HepG2 (cell line): ENCODE measurements at regions not wholly inside any gene's neighbourhood (a gene's known extent, or its start where the extent isn't known, plus 50 kb on each side); places are given as distances from the start of the nearest gene placed in this dataset.

Source experiments
- ATF7 ChIP-seq, 2 experiments: fragments of 450-650 bp in 1 of 2; sonication (generic) in 1 of 2; formaldehyde crosslinking in 1 of 2; IDR thresholded peaks; 2 replicates each; pipeline versions ENCODE4 v1.4.0 to v1.6.1; 2016 to 2020; ENCODE audit warnings: antibody characterized with exemption in 1 of 2, mild to moderate bottlenecking in 1 of 2, missing genetic modification reagents in 1 of 2
- BRD4 ChIP-seq: sonication (generic); formaldehyde crosslinking; IDR thresholded peaks from 2 replicates; pipeline ENCODE4 v1.4.0; 2020; ENCODE audit warnings: missing genetic modification reagents
- CBX2 ChIP-seq, 2 experiments: fragments of 200-600 bp in 1 of 2; sonication (generic); formaldehyde crosslinking in 1 of 2; IDR thresholded peaks; 2 replicates each; pipeline versions ENCODE4 v1.7.0 to v1.8.1; 2018 to 2022; ENCODE audit warnings: low read depth in 2 of 2, low read length in 1 of 2, mild to moderate bottlenecking in 1 of 2, missing genetic modification reagents in 1 of 2
- GPBP1L1 ChIP-seq: sonication (generic); formaldehyde crosslinking; IDR thresholded peaks from 2 replicates; pipeline ENCODE4 v1.5.0; 2020; ENCODE audit warnings: mild to moderate bottlenecking, missing genetic modification reagents
- GRHL1 ChIP-seq: sonication (generic); formaldehyde crosslinking; conservative IDR thresholded peaks from 2 replicates; pipeline ENCODE4 v1.8.0; 2022; ENCODE audit warnings: missing genetic modification reagents
- MED1 ChIP-seq: sonication (generic); formaldehyde crosslinking; IDR thresholded peaks from 2 replicates; pipeline ENCODE4 v1.4.0; 2020; ENCODE audit warnings: missing genetic modification reagents
- MLX ChIP-seq: IDR thresholded peaks from 2 replicates; pipeline ENCODE4 v1.6.1; 2016
- RNF2 ChIP-seq: fragments of 450-650 bp; conservative IDR thresholded peaks from 2 replicates; pipeline ENCODE4 v1.6.1; 2016; ENCODE audit warnings: low read depth
- SOX6 ChIP-seq, 2 experiments: fragments of 450-650 bp in 1 of 2; sonication (generic) in 1 of 2; formaldehyde crosslinking in 1 of 2; IDR thresholded peaks; 2 replicates each; pipeline versions ENCODE4 v1.4.0 to v1.6.1; 2017 to 2020; ENCODE audit warnings: antibody characterized with exemption in 1 of 2, mild to moderate bottlenecking in 1 of 2, missing genetic modification reagents in 1 of 2
- STAT6 ChIP-seq: sonication (generic); formaldehyde crosslinking; IDR thresholded peaks from 2 replicates; pipeline ENCODE4 v1.4.0; 2020; ENCODE audit warnings: missing genetic modification reagents, mild to moderate bottlenecking, borderline replicate concordance
- TFE3 ChIP-seq: IDR thresholded peaks from 2 replicates; pipeline ENCODE4 v1.6.1; 2016
- ZBTB14 ChIP-seq: sonication (generic); formaldehyde crosslinking; IDR thresholded peaks from 2 replicates; pipeline ENCODE4 v1.4.0; 2020; ENCODE audit warnings: missing genetic modification reagents
- ZFP91 ChIP-seq: sonication (generic); formaldehyde crosslinking; IDR thresholded peaks from 2 replicates; pipeline ENCODE4 v1.9.0; 2022; ENCODE audit warnings: missing genetic modification reagents, mild to moderate bottlenecking, borderline replicate concordance
- ZNF256 ChIP-seq: sonication (generic); formaldehyde crosslinking; conservative IDR thresholded peaks from 2 replicates; pipeline ENCODE4 v1.4.0; 2020; ENCODE audit warnings: missing genetic modification reagents
- ZNF33A ChIP-seq: sonication (generic); formaldehyde crosslinking; IDR thresholded peaks from 2 replicates; pipeline ENCODE4 v1.5.1; 2020; ENCODE audit warnings: missing genetic modification reagents, mild to moderate bottlenecking, moderate library complexity, borderline replicate concordance
- ZNF556 ChIP-seq: sonication (generic); formaldehyde crosslinking; IDR thresholded peaks from 2 replicates; pipeline ENCODE4 v1.4.0; 2020; ENCODE audit warnings: mild to moderate bottlenecking, missing genetic modification reagents, borderline replicate concordance
- ZNF557 ChIP-seq: sonication (generic); formaldehyde crosslinking; IDR thresholded peaks from 2 replicates; pipeline ENCODE4 v1.4.0; 2020; ENCODE audit warnings: missing genetic modification reagents

- TF ChIP-seq MLX (CRISPR knock-in tag) (no peak), RNF2 (no peak), GPBP1L1 (CRISPR knock-in tag) (no peak), ZFP91 (CRISPR knock-in tag) (peak; percentile 17; the same call in 1 of the 2 replicates), ZNF256 (CRISPR knock-in tag) (no peak), TFE3 (CRISPR knock-in tag) (no peak), BRD4 (CRISPR knock-in tag) (no peak), STAT6 (CRISPR knock-in tag) (no peak), SOX6 (IDR thresholded peaks at IDR 0.05) (no peak), SOX6 (CRISPR knock-in tag; IDR thresholded peaks at IDR 0.05) (0 out of 2 replicates have a peak, but pooled peaks have one; percentile 31), ZNF557 (CRISPR knock-in tag) (no peak), ZBTB14 (CRISPR knock-in tag) (no peak), ZNF33A (CRISPR knock-in tag) (no peak), MED1 (CRISPR knock-in tag) (0 out of 2 replicates have a peak, but pooled peaks have one; percentile 13), GRHL1 (CRISPR knock-in tag) (no peak), ZNF556 (CRISPR knock-in tag) (peak; percentile 36; the same call in 1 of the 2 replicates), CBX2 (IDR thresholded peaks at IDR 0.05; ENCODE audit: low read depth, low read length) (no peak), CBX2 (CRISPR knock-in tag; IDR thresholded peaks at IDR 0.05; ENCODE audit: low read depth) (0 out of 2 replicates have a peak, but pooled peaks have one; percentile 62), ATF7 (IDR thresholded peaks at IDR 0.05) (no peak), ATF7 (CRISPR knock-in tag; IDR thresholded peaks at IDR 0.05) (no peak)
These were observed 133.8 kb upstream of the ZNF92 start (continued) for GRCh38 chr7:65239707-65240352.
